Peyer's patch (tissue), 4 donors: ENCODE measurements at regions not wholly inside any gene's neighbourhood (a gene's known extent, or its start where the extent isn't known, plus 50 kb on each side); places are given as distances from the start of the nearest gene placed in this dataset.

Experiments used
- CTCF ChIP-seq, 6 experiments: fragments of 450-650 bp in 4 of 6; fragments of 200-600 bp in 2 of 6; sonication (generic) in 1 of 6; IDR thresholded peaks; one replicate each; pipeline ENCODE4 v1.5.1; 2017 to 2019; ENCODE audit warnings: antibody characterized with exemption in 6 of 6, mild to moderate bottlenecking in 3 of 6, moderate library complexity in 1 of 6
- POLR2A ChIP-seq, 2 donors: fragments of 450-650 bp; IDR thresholded peaks; one replicate each; pipeline ENCODE4 v1.5.1; 2017; ENCODE audit warnings: antibody characterized with exemption in 2 of 2, mild to moderate bottlenecking in 2 of 2, moderate library complexity in 2 of 2

GRCh38 chr1:187261637-187262036, 432.9 kb downstream of the PLA2G4A start:
- TF ChIP-seq CTCF (IDR thresholded peaks at IDR 0.05) = no peak
- no peak for TF ChIP-seq POLR2A (IDR thresholded peaks at IDR 0.05)
